GM19467 (cell line): ENCODE measurements at regions not wholly inside any gene's neighbourhood (a gene's known extent, or its start where the extent isn't known, plus 50 kb on each side); places are given as distances from the start of the nearest gene placed in this dataset.
"Not testable (repeated sequence)": the region's sequence is repeated elsewhere in the genome, so short reads cannot be mapped to it uniquely, and the experiment has no call there.

Experiments
- ATAC-seq: cut with Tn5 transposase; IDR thresholded peaks from one replicate; pipeline ENCODE4 v1.9.1; 2021; ENCODE audit warnings: mild to moderate bottlenecking, moderate library complexity; ENCODE audit not compliant: unreplicated experiment

DNA sequence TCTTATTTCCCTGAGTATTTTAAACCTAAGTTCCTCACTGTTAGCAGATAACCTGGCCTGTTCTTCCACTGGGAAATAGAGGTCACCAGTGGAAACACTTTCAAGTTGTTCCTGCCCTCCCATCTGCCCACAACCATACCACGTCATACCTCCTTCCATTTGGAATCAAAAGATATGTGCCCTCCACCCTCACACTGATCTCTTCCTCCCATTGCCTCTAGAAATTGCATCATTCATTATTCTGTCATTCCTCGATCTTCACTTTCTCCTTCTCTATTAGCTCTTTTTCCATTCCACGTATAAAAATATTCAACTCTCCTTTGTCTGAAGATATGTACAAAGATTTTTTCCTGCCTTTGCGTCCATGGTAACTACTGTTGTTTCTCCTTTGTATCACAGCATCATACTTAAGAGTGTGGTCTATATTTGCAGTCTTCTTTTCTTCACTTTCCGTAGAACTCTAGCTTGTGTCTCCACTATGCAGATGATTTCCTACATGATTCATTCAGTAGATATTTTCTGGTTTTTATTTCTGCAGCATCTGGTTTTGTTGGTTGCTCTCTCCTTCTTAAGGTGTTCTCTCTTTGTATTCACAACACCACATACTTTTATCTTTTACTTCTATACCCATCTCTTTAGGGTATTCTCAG, 312.3 kb downstream of the REEP3 start:
- no peak for ATAC-seq

GRCh38 chr10:63836666-63837442, 315.7 kb downstream of the REEP3 start:
- no peak for ATAC-seq

DNA sequence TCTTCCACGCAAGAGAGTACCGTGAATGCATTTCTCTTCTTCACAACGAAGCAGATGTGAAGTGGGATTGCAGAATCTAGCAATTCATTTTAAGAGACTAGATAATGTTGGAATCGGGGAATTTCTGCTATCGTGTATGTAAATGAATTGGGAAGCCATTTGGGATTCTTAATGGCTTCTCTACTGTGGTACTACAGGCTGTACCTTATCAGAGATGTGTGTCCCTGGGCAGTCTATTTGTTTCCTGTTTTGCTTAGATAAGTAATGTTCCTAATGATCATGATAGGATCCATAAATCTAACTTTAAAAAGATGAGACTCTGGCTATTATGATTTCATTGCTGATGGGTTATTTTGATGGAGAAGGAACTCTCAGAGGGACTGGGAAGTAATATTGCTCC, 320.6 kb downstream of the REEP3 start:
- ATAC-seq: no peak

DNA sequence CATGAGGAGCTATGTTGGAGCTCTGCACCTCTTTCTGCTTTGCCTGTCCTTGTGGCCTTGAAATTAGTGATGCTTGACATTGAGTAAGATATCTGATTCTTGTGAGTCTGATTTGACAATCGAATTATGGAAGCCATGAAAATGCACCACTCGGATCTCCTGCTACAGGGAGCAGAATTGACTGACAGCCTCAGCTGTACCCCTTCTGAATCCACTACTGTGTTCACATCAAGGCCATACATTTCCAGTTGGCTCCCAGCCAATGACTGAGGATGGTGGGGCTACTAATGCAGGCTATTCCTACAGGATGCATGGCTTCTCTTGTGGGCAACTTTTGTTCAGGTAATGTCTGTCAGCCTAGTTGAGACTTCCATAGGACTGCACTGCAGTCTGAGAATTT, 321.9 kb downstream of the REEP3 start:
- ATAC-seq: no peak

DNA sequence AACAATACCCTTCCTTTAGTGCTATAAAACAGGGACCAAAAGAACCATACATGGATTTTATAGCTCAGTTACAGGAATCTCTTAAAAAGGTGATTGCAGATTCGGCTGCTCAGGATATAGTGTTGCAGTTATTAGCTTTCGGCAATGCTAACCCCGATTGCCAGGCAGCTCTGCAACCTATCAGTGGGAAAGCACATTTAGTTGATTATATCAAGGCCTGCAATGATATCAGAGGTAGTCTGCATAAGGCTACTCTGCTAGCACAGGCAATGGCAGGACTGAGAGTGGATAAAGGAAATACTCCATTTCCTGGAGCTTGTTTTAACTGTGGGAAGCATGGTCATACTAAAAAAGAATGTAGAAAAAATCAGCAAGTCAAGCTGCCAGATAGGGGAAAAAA, 327.7 kb downstream of the REEP3 start:
- not testable (repeated sequence) for ATAC-seq

GRCh38 chr10:63862860-63863259, 341.7 kb downstream of the REEP3 start:
- ATAC-seq: no peak

DNA sequence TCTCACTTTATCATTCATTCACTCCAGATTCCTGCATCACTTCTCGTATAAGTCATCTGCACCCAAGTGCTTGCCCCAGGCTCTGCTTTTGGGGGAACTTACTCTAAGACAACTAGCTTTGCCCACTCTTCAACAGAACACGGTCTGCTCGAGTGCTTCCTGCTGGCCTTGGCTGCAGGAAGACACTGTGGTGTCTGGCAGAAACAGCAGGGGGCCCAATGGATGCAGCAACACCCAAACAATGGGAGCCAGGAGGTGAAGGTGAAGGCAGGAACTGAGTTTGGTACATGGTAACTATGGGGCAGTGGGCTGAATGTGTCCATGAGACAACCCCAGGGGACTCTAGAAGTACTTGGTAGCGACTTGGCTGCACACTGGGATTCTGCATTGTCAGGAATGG, 344.0 kb downstream of the REEP3 start:
- no peak for ATAC-seq

GRCh38 chr10:63866075-63866746, 345.0 kb downstream of the REEP3 start:
- peak; percentile 90 for ATAC-seq

DNA sequence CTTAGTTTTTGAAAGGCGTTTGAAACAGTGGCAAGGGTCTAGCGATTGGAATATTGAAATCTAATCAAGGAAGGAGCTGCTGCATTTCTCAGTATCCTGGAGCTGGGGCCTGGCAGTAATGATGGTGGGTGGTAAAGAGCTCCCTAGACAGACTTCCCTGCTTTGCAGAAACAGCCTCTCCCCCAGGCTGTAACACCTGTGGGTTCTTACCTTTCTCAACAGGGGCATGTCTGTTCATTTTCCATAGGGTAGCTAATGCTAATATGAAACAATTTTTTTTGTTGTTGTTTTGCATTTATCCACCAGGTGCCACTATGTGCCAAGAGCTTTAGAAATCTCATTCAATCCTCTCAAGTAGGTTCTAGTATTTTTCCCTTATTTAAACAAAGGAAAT, 345.5 kb downstream of the REEP3 start:
- ATAC-seq: peak; percentile 48

GRCh38 chr10:63878428-63878827, 357.2 kb downstream of the REEP3 start:
- ATAC-seq: no peak

GRCh38 chr10:63883861-63884260, 362.7 kb downstream of the REEP3 start:
- ATAC-seq: no peak

GRCh38 chr10:63884426-63884825, 363.2 kb downstream of the REEP3 start:
- ATAC-seq: no peak

GRCh38 chr10:63885156-63885555, 364.0 kb downstream of the REEP3 start:
- ATAC-seq: no peak

GRCh38 chr10:63886281-63887022, 365.3 kb downstream of the REEP3 start:
- ATAC-seq: no peak

DNA sequence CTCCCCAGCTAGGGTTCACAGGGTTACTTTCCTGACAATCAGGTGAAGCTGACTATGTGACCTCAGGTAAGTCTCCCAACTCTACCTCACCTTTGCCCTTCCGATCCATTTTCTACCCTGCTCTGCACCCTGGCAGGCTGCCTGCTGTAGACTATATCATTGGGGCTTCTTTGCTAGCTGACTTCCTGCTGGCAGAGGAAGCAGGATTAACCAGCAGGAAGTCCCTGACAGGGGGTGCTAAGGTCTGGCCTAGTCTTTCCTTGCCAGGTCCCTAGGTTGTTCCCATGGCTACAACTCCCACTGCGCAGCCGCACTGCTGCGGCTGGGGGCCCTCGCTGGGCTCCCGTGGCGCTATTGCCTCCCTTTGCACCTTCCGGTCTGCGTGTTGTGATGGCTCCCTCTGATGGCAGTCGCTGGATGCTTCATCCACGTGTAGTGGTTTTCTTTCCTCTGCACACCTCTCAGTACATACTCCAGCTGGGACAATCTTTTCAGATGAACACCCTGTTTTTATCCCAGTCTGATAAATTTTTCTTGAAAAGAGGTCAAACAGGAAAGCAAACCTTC, 365.9 kb downstream of the REEP3 start:
- no peak for ATAC-seq

GRCh38 chr10:63887600-63888370, 366.6 kb downstream of the REEP3 start:
- ATAC-seq: no peak

GRCh38 chr10:63889803-63890202, 368.6 kb downstream of the REEP3 start:
- ATAC-seq: no peak

- no peak for ATAC-seq
Observed at GRCh38 chr10:63896992-63897391, 375.8 kb downstream of the REEP3 start.

DNA sequence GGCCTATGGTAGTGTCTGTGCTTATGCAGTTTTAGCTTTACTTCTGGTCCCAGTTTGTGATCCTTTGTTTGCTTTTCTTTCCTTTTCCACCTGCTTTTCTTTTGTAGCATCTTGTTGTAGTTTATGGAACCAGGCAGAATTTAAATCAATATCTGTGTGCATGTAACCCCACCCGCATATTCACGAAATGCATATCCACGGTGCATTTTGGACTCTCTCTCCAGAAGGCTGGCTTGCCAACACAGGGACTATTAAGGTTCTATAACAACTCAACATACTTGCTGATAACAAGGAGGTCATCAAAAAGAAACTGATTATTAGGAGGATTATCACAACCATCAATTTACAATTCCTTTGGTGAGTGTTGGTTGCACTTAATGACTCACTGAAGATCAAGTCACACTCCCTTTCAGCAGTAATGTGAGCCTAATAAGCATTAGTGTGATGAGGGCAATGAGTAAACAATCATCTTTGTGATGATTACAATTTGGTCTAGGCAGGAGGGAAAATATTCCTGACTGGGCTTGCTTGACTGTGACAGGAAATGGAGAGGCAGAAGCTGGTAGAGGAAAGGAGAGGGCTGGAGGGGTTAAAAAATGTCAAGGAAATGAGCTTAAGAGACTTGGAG, 378.6 kb downstream of the REEP3 start:
- no peak for ATAC-seq

GRCh38 chr10:63901228-63901627, 380.0 kb downstream of the REEP3 start:
- no peak for ATAC-seq
